Lower leg skin (tissue), 4 donors: ENCODE measurements at regions not wholly inside any gene's neighbourhood (a gene's known extent, or its start where the extent isn't known, plus 50 kb on each side); places are given as distances from the start of the nearest gene placed in this dataset.
"Not testable (repeated sequence)": the region's sequence is repeated elsewhere in the genome, so short reads cannot be mapped to it uniquely, and the experiment has no call there.

ENCODE experiments used
- DNase-seq, 2 donors: peaks; one replicate each; pipeline ENCODE4 v3.0.0-alpha.2; 2019; ENCODE audit warnings: low spot score in 2 of 2
- H3K4me3 ChIP-seq: fragments of 200-600 bp; sonication (generic); 2 replicates; pipeline ENCODE4 v1.5.1; 2017; ENCODE audit warnings: mild to moderate bottlenecking, low read depth; ENCODE audit not compliant: poor library complexity, severe bottlenecking
- CTCF ChIP-seq, 3 donors: fragments of 450-650 bp; IDR thresholded peaks; one replicate each; pipeline ENCODE4 v1.5.1; 2016; ENCODE audit warnings: antibody characterized with exemption in 3 of 3, mild to moderate bottlenecking in 3 of 3, moderate library complexity in 2 of 3
- POLR2A ChIP-seq, 2 donors: fragments of 450-650 bp; IDR thresholded peaks; one replicate each; pipeline ENCODE4 v1.6.1; 2016 to 2017; ENCODE audit warnings: antibody characterized with exemption in 2 of 2, mild to moderate bottlenecking in 1 of 2, moderate library complexity in 1 of 2
- WGBS, 2 donors: methylation state at CpG; one replicate each; pipeline ENCODE4 v1.1.5; 2018; 5-methylcytosine and 5-hydroxymethylcytosine counted together
- intact Hi-C: fragments of 100-400 bp; cut with DNase I; formaldehyde crosslinking; loops from one replicate; pipeline ENCODE4 v1.15.0; 2023; ENCODE audit warnings: low total_unique reads

GRCh38 chr13:82963226-82964099 is 918.8 kb downstream of the SLITRK1 start:
- no peak for DNase-seq
- intact Hi-C loops, result no loop called here
- H3K4me3 ChIP-seq, result no peak overlapping the region
- 54 to 61% methylated on average over 7 of the region's 7 CpGs for WGBS, 2 donors
- TF ChIP-seq CTCF (IDR thresholded peaks at IDR 0.05), result no peak

- intact Hi-C loops, result no loop called here
- TF ChIP-seq POLR2A (IDR thresholded peaks at IDR 0.05) (no peak), CTCF (IDR thresholded peaks at IDR 0.05) (no peak)
- WGBS, 2 donors, result 58 to 61% methylated on average over 3 of the region's 3 CpGs
- DNase-seq, result no peak
- no peak overlapping the region for H3K4me3 ChIP-seq
These were observed 919.9 kb downstream of the SLITRK1 start for GRCh38 chr13:82962397-82962796.

- intact Hi-C loops, result no loop called here
- WGBS, 2 donors, result 70 to 75% methylated on average over 1 of the region's 1 CpG
- no peak for DNase-seq
- no peak overlapping the region for H3K4me3 ChIP-seq
- no peak for TF ChIP-seq CTCF (IDR thresholded peaks at IDR 0.05)
- TF ChIP-seq POLR2A (IDR thresholded peaks at IDR 0.05), result no peak
These were observed 920.5 kb downstream of the SLITRK1 start for GRCh38 chr13:82961757-82962156.

GRCh38 chr13:82952336-82952735 is 929.9 kb downstream of the SLITRK1 start:
- WGBS, 2 donors, result 84 to 86% methylated on average over 6 of the region's 6 CpGs
- DNase-seq, intact Hi-C loops, H3K4me3 ChIP-seq: not testable (repeated sequence)

- intact Hi-C loops, result loop anchor here (5.0 kb wide), 1 partner anchor 695 kb away; no protein-coding TSS in a partner anchor
- TF ChIP-seq POLR2A (IDR thresholded peaks at IDR 0.05), result no peak
- TF ChIP-seq CTCF (IDR thresholded peaks at IDR 0.05), result no peak
- no peak for DNase-seq
- H3K4me3 ChIP-seq, result no peak overlapping the region
These were observed 934.6 kb downstream of the SLITRK1 start for GRCh38 chr13:82947683-82948082.

- no peak for TF ChIP-seq CTCF (IDR thresholded peaks at IDR 0.05)
- TF ChIP-seq POLR2A (IDR thresholded peaks at IDR 0.05), result no peak
- WGBS, 2 donors, result 53 to 64% methylated on average over 2 of the region's 2 CpGs
- intact Hi-C loops, result loop anchor here (5.0 kb wide), 1 partner anchor 695 kb away; no protein-coding TSS in a partner anchor
- DNase-seq, result no peak
- H3K4me3 ChIP-seq, result no peak overlapping the region
These were observed 935.1 kb downstream of the SLITRK1 start for GRCh38 chr13:82947191-82947621.
